RWPE2 (cell line): ENCODE measurements at regions not wholly inside any gene's neighbourhood (a gene's known extent, or its start where the extent isn't known, plus 50 kb on each side); places are given as distances from the start of the nearest gene placed in this dataset.
A peak's percentile ranks its signal among the peaks of the same experiment; 100 is the strongest.

Source experiments
- ATAC-seq: fragments of 200-7000 bp; cut with Tn5 transposase; 3 replicates; pipeline ENCODE4 v1.9.1; 2021; ENCODE audit warnings: low read depth
- DNase-seq: peaks from one replicate; pipeline ENCODE4 v3.0.0-alpha.2; 2020; ENCODE audit warnings: low spot score
- H3K27ac ChIP-seq: fragments of 450-650 bp; 2 replicates; pipeline ENCODE4 v1.5.1; 2017; ENCODE audit warnings: mild to moderate bottlenecking; ENCODE audit not compliant: poor library complexity, severe bottlenecking
- H3K27me3 ChIP-seq: fragments of 250-450 bp; sonication (Bioruptor Pico); 2 replicates; pipeline ENCODE4 v1.5.1; 2021; ENCODE audit warnings: mild to moderate bottlenecking, moderate library complexity; ENCODE audit not compliant: insufficient read depth, poor library complexity, severe bottlenecking
- H3K36me3 ChIP-seq: fragments of 250-450 bp; sonication (Bioruptor Pico); 2 replicates; pipeline ENCODE4 v1.5.1; 2020; ENCODE audit warnings: low read depth, mild to moderate bottlenecking, moderate library complexity
- H3K4me1 ChIP-seq: fragments of 250-450 bp; sonication (Bioruptor Pico); 2 replicates; pipeline ENCODE4 v1.5.1; 2021; ENCODE audit warnings: mild to moderate bottlenecking, moderate library complexity; ENCODE audit not compliant: insufficient read depth, poor library complexity, severe bottlenecking
- H3K4me3 ChIP-seq: fragments of 250-450 bp; sonication (Bioruptor Pico); 2 replicates; pipeline ENCODE4 v1.5.1; 2021; ENCODE audit warnings: mild to moderate bottlenecking, moderate library complexity; ENCODE audit not compliant: severe bottlenecking
- H3K9me3 ChIP-seq: fragments of 250-450 bp; sonication (Bioruptor Pico); 2 replicates; pipeline ENCODE4 v1.5.1; 2021; ENCODE audit warnings: mild to moderate bottlenecking, moderate library complexity; ENCODE audit not compliant: severe bottlenecking
- TF ChIP-seq, protein P1 (sequence below): fragments of 450-650 bp; IDR thresholded peaks from one replicate; pipeline ENCODE4 v1.5.1; 2017; ENCODE audit warnings: mild to moderate bottlenecking, moderate library complexity; ENCODE audit not compliant: poor library complexity, severe bottlenecking

DNA sequence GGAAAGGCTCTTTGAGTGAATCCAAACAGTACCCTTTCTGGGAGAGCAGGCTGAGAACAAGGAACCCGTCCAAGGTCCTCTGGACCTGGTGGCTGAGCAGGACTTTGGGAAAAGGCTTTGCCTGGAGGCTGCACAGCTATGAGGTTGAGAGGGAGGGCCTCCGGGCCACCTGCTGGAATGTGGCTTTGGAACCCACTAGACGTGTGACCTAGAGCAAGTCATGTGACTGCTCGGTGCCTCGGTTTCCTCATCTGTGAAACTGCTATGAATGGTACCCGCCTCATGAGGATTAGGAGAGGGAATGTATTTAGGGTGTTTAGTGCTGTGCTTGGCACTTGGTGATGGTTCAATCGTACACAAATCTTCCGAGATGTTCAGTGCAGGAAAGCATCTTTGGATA lies 50.4 kb downstream of the HAPSTR1 start:
- no peaks in the 10 kb centered on the region for H3K27me3 ChIP-seq
- H3K36me3 ChIP-seq = no peaks in the 10 kb centered on the region
- no peaks in the 10 kb centered on the region for H3K4me1 ChIP-seq
- H3K9me3 ChIP-seq = no peaks in the 10 kb centered on the region
- TF ChIP-seq, protein P1, sequence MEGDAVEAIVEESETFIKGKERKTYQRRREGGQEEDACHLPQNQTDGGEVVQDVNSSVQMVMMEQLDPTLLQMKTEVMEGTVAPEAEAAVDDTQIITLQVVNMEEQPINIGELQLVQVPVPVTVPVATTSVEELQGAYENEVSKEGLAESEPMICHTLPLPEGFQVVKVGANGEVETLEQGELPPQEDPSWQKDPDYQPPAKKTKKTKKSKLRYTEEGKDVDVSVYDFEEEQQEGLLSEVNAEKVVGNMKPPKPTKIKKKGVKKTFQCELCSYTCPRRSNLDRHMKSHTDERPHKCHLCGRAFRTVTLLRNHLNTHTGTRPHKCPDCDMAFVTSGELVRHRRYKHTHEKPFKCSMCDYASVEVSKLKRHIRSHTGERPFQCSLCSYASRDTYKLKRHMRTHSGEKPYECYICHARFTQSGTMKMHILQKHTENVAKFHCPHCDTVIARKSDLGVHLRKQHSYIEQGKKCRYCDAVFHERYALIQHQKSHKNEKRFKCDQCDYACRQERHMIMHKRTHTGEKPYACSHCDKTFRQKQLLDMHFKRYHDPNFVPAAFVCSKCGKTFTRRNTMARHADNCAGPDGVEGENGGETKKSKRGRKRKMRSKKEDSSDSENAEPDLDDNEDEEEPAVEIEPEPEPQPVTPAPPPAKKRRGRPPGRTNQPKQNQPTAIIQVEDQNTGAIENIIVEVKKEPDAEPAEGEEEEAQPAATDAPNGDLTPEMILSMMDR = no peak
- H3K4me3 ChIP-seq = no peak overlapping the region
- no peak for ATAC-seq
- no peak overlapping the region for H3K27ac ChIP-seq
- DNase-seq = no peak

- Histone ChIP-seq H3K36me3 (no peaks in the 10 kb centered on the region), H3K27me3 (no peaks in the 10 kb centered on the region), H3K9me3 (no peaks in the 10 kb centered on the region), H3K27ac (no peak overlapping the region), H3K4me1 (no peaks in the 10 kb centered on the region), H3K4me3 (no peak overlapping the region)
- TF ChIP-seq, protein P1 = no peak
- ATAC-seq (no peak), DNase-seq (no peak)
Observed at GRCh38 chr16:9144106-9144505, 52.7 kb downstream of the HAPSTR1 start.

- no peaks in the 10 kb centered on the region for H3K9me3 ChIP-seq
- H3K4me1 ChIP-seq = no peaks in the 10 kb centered on the region
- no peak overlapping the region for H3K27ac ChIP-seq
- TF ChIP-seq, protein P1 = no peak
- H3K27me3 ChIP-seq = no peaks in the 10 kb centered on the region
- H3K36me3 ChIP-seq = no peaks in the 10 kb centered on the region
- ATAC-seq (no peak), DNase-seq (no peak)
- H3K4me3 ChIP-seq = no peak overlapping the region
Observed at GRCh38 chr16:9148374-9149015, 57.1 kb downstream of the HAPSTR1 start.

GRCh38 chr16:9151074-9151473 lies 59.6 kb downstream of the HAPSTR1 start:
- no peak overlapping the region for H3K27ac ChIP-seq
- H3K9me3 ChIP-seq = no peaks in the 10 kb centered on the region
- no peaks in the 10 kb centered on the region for H3K4me1 ChIP-seq
- no peak overlapping the region for H3K4me3 ChIP-seq
- no peaks in the 10 kb centered on the region for H3K36me3 ChIP-seq
- ATAC-seq (no peak), DNase-seq (no peak)
- no peaks in the 10 kb centered on the region for H3K27me3 ChIP-seq
- TF ChIP-seq, protein P1 = no peak

- Histone ChIP-seq H3K36me3 (no peaks in the 10 kb centered on the region), H3K27me3 (no peaks in the 10 kb centered on the region), H3K4me3 (no peak overlapping the region), H3K27ac (no peak overlapping the region), H3K9me3 (no peaks in the 10 kb centered on the region), H3K4me1 (no peaks in the 10 kb centered on the region)
- DNase-seq (no peak), ATAC-seq (0 out of 3 replicates have a peak, but pooled peaks have one; percentile 43)
- TF ChIP-seq, protein P1 = no peak
Observed at GRCh38 chr16:9151597-9151996, 60.2 kb downstream of the HAPSTR1 start.
